HCT116 (cell line): ENCODE measurements at regions not wholly inside any gene's neighbourhood (a gene's known extent, or its start where the extent isn't known, plus 50 kb on each side); places are given as distances from the start of the nearest gene placed in this dataset.

Experiments used
- ATAC-seq: fragments of 200-7000 bp; cut with Tn5 transposase; 2 replicates; pipeline ENCODE4 v1.9.1; 2020; ENCODE audit warnings: mild to moderate bottlenecking, moderate library complexity
- BruUV-seq: library from RNA; stranded (reverse); fragments of 400-500 nt; replicated peaks from 2 replicates; lab custom pipeline; 2021; lab: Mats Ljungman, UMichigan
- CTCF ChIA-PET: fragments of 300-600 bp; sonication (Branson Sonifier 250); formaldehyde crosslinking; loops from one replicate; lab custom pipeline; 2021; ENCODE audit warnings: antibody characterized with exemption; lab: Charles Lee
- POLR2A ChIA-PET: fragments of 300-600, 350-600 bp; sonication (Branson Sonifier 250); formaldehyde crosslinking; loops from one replicate; lab custom pipeline; 2021; ENCODE audit warnings: antibody characterized with exemption; lab: Charles Lee
- RAD21 ChIA-PET, 2 experiments: fragments of 300-600 bp; sonication (Branson Sonifier 250); formaldehyde crosslinking; loops; one replicate each; lab custom pipeline; 2023; ENCODE audit warnings: low total read pairs in 2 of 2; ENCODE audit not compliant: uncharacterized antibody in 2 of 2, unreplicated experiment in 2 of 2, low non-redundant PET in 1 of 2; lab: Charles Lee
- DNase-seq: peaks from one replicate; pipeline ENCODE4 v3.0.0-alpha.2; 2010; ENCODE audit warnings: low read depth, low spot score
- H2AFZ ChIP-seq: fragments of 200-600 bp; shearing (Covaris generic), sonication (generic); 2 replicates; pipeline ENCODE4 v1.6.1; 2017; ENCODE audit warnings: low read depth, mixed run types, mixed read lengths, antibody characterized with exemption, low read length; ENCODE audit not compliant: poor library complexity, severe bottlenecking
- H3K27ac ChIP-seq: 2 replicates; pipeline ENCODE4 v1.5.1; 2012; ENCODE audit warnings: low read depth, low read length
- H3K27me3 ChIP-seq: fragments of 200-600 bp; sonication (generic); 2 replicates; pipeline ENCODE4 v1.6.1; 2016; ENCODE audit warnings: mixed run types, low read length, mixed read lengths; ENCODE audit not compliant: insufficient read depth
- H3K36me3 ChIP-seq, 2 experiments: fragments of 200-500 bp in 1 of 2; fragments of 200-600 bp in 1 of 2; sonication (Bioruptor generic) in 1 of 2; sonication (generic) in 1 of 2; 2 replicates each; pipeline versions ENCODE4 v1.5.1 to v1.6.1; 2014 to 2016; ENCODE audit warnings: low read length in 2 of 2, inconsistent platforms in 1 of 2, mixed read lengths in 1 of 2, mixed run types in 1 of 2; ENCODE audit not compliant: insufficient read depth in 2 of 2, control insufficient read depth in 1 of 2
- H3K4me1 ChIP-seq, 2 experiments: fragments of 200-600 bp in 1 of 2; sonication (generic) in 1 of 2; 2 replicates each; pipeline versions ENCODE4 v1.5.1 to v1.6.1; 2012 to 2017; ENCODE audit warnings: low read length in 2 of 2, inconsistent platforms in 1 of 2, mild to moderate bottlenecking in 1 of 2, mixed read lengths in 1 of 2, mixed run types in 1 of 2, moderate library complexity in 1 of 2; ENCODE audit not compliant: insufficient read depth in 2 of 2, control insufficient read depth in 1 of 2
- H3K4me2 ChIP-seq: fragments of 200-600 bp; sonication (generic); 2 replicates; pipeline ENCODE4 v1.6.1; 2017; ENCODE audit warnings: mixed run types, low read length, mixed read lengths
- H3K4me3 ChIP-seq, 2 experiments: fragments of 200-600 bp in 1 of 2; sonication (generic) in 1 of 2; replicated peaks in 1 of 2; 2 replicates each; pipeline ENCODE4 v1.5.1; 2011 to 2016; ENCODE audit warnings: low read length in 2 of 2, control low read depth in 1 of 2, low read depth in 1 of 2, mild to moderate bottlenecking in 1 of 2, mixed read lengths in 1 of 2, mixed run types in 1 of 2
- H3K79me2 ChIP-seq: fragments of 200-600 bp; sonication (generic); 2 replicates; pipeline ENCODE4 v1.6.1; 2017; ENCODE audit warnings: mild to moderate bottlenecking, mixed run types, low read length, moderate library complexity, mixed read lengths; ENCODE audit not compliant: insufficient read depth
- H3K9ac ChIP-seq: fragments of 200-600 bp; sonication (generic); 2 replicates; pipeline ENCODE4 v1.6.1; 2016; ENCODE audit warnings: low read length, mixed read lengths
- H3K9me2 ChIP-seq: fragments of 200-600 bp; sonication (generic), shearing (Covaris generic); 2 replicates; pipeline ENCODE4 v1.6.1; 2017; ENCODE audit warnings: mixed run types, mild to moderate bottlenecking, moderate library complexity; ENCODE audit not compliant: insufficient read depth
- H3K9me3 ChIP-seq, 2 experiments: fragments of 200-500 bp in 1 of 2; fragments of 200-600 bp in 1 of 2; sonication (Bioruptor generic) in 1 of 2; sonication (generic) in 1 of 2; 2 replicates each; pipeline ENCODE4 v1.6.1; 2014 to 2017; ENCODE audit warnings: low read length in 2 of 2, mixed read lengths in 2 of 2, inconsistent platforms in 1 of 2, low read depth in 1 of 2, mild to moderate bottlenecking in 1 of 2, mixed run types in 1 of 2, moderate library complexity in 1 of 2; ENCODE audit not compliant: control insufficient read depth in 1 of 2, insufficient read depth in 1 of 2
- H4K20me1 ChIP-seq: fragments of 200-600 bp; sonication (generic), shearing (Covaris generic); 2 replicates; pipeline ENCODE4 v1.6.1; 2017; ENCODE audit warnings: mixed run types, mild to moderate bottlenecking, moderate library complexity; ENCODE audit not compliant: insufficient read depth
- ATF3 ChIP-seq: IDR thresholded peaks from 2 replicates; pipeline ENCODE4 v1.6.1; 2012
- CBX3 ChIP-seq: IDR thresholded peaks from 2 replicates; pipeline ENCODE4 v1.6.1; 2012; ENCODE audit warnings: low read depth
- CTCF ChIP-seq, 3 experiments: fragments of 200-600 bp in 1 of 3; sonication (generic) in 1 of 3; IDR thresholded peaks in 2 of 3; conservative IDR thresholded peaks in 1 of 3; 2 replicates each; pipeline ENCODE4 v1.5.1; 2012 to 2017; ENCODE audit warnings: low read depth in 2 of 3, low read length in 2 of 3, antibody characterized with exemption in 1 of 3, borderline replicate concordance in 1 of 3, control low read depth in 1 of 3, mild to moderate bottlenecking in 1 of 3, mixed read lengths in 1 of 3, mixed run types in 1 of 3, moderate library complexity in 1 of 3; ENCODE audit not compliant: insufficient read depth in 1 of 3
- EGR1 ChIP-seq: IDR thresholded peaks from 2 replicates; pipeline ENCODE4 v1.6.1; 2012; ENCODE audit warnings: low read depth
- EZH2 ChIP-seq: fragments of 200-600 bp; sonication (generic); IDR thresholded peaks from 2 replicates; pipeline ENCODE4 v1.6.1; 2017; ENCODE audit warnings: antibody characterized with exemption, mixed run types
- EZH2phosphoT487 ChIP-seq: fragments of 200-600 bp; IDR thresholded peaks from 2 replicates; pipeline ENCODE4 v1.6.1; 2018; ENCODE audit warnings: antibody characterized with exemption, borderline replicate concordance
- FOSL1 ChIP-seq: IDR thresholded peaks from 2 replicates; pipeline ENCODE4 v1.6.1; 2012; ENCODE audit warnings: low read depth
- JUND ChIP-seq: IDR thresholded peaks from 2 replicates; pipeline ENCODE4 v1.6.1; 2012
- MAX ChIP-seq: IDR thresholded peaks from 2 replicates; pipeline ENCODE4 v1.6.1; 2012
- POLR2A ChIP-seq: IDR thresholded peaks from 2 replicates; pipeline ENCODE4 v1.7.0; 2011; ENCODE audit warnings: borderline replicate concordance; ENCODE audit not compliant: insufficient read depth, insufficient read length; ENCODE audit errors: extremely low read depth
- POLR2AphosphoS5 ChIP-seq: IDR thresholded peaks from 2 replicates; pipeline ENCODE4 v1.6.1; 2011; ENCODE audit warnings: mild to moderate bottlenecking, low read depth, low read length, moderate library complexity
- RAD21 ChIP-seq: IDR thresholded peaks from 2 replicates; pipeline ENCODE4 v1.6.1; 2012; ENCODE audit warnings: low read depth, mild to moderate bottlenecking
- REST ChIP-seq: IDR thresholded peaks from 2 replicates; pipeline ENCODE4 v1.6.1; 2012; ENCODE audit warnings: low read depth
- SIN3A ChIP-seq: IDR thresholded peaks from 2 replicates; pipeline ENCODE4 v1.6.1; 2012; ENCODE audit warnings: low read depth
- SRF ChIP-seq: IDR thresholded peaks from 2 replicates; pipeline ENCODE4 v1.6.1; 2012; ENCODE audit warnings: low read depth
- YY1 ChIP-seq: IDR thresholded peaks from 2 replicates; pipeline ENCODE4 v1.6.1; 2011; ENCODE audit warnings: low read length, low read depth, moderate library complexity, mild to moderate bottlenecking; ENCODE audit not compliant: insufficient replicate concordance; ENCODE audit errors: extremely low read depth
- ZBTB33 ChIP-seq: IDR thresholded peaks from 2 replicates; pipeline ENCODE4 v1.6.1; 2011; ENCODE audit warnings: mild to moderate bottlenecking, low read length, moderate library complexity; ENCODE audit not compliant: insufficient replicate concordance; ENCODE audit errors: extremely low read depth
- ZFX ChIP-seq: fragments of 450-650 bp; IDR thresholded peaks from 2 replicates; pipeline ENCODE4 v1.6.1; 2017
- ZNF274 ChIP-seq: fragments of 200-500 bp; sonication (Bioruptor generic); IDR thresholded peaks from 2 replicates; pipeline ENCODE4 v1.6.1; 2014; ENCODE audit warnings: mild to moderate bottlenecking, low read depth, low read length, inconsistent platforms
- intact Hi-C: fragments of 100-400 bp; cut with micrococcal nuclease; formaldehyde crosslinking; loops from 2 replicates; pipeline ENCODE4 v1.10.0; 2022

GRCh38 chr11:72520815-72521214 lies 86.5 kb upstream of the CLPB start:
- Histone ChIP-seq H3K36me3 (no peaks in the 10 kb centered on the region), H3K4me1 (no peaks in the 10 kb centered on the region), H3K9me2 (no peaks in the 10 kb centered on the region), H3K9ac (no peak overlapping the region), H3K4me3 (no peak overlapping the region), H2AFZ (no peak overlapping the region), H3K4me2 (no peak overlapping the region), H3K27me3 (no peaks in the 10 kb centered on the region), H3K9me3 (no peaks in the 10 kb centered on the region), H4K20me1 (no peaks in the 10 kb centered on the region), H3K79me2 (no peaks in the 10 kb centered on the region), H3K27ac (no peak overlapping the region)
- ChIA-PET RAD21 (no interaction called here), POLR2A (no interaction called here), CTCF (interaction anchor here (1.4 kb wide), 1 partner anchor 49 kb away, joined by 3 read pairs; no protein-coding TSS in a partner anchor)
- TF ChIP-seq ZBTB33 (no peak), ZFX (no peak), SRF (no peak), POLR2AphosphoS5 (no peak), SIN3A (no peak), EZH2phosphoT487 (no peak), FOSL1 (no peak), JUND (no peak), REST (no peak), ATF3 (no peak), POLR2A (no peak), CBX3 (no peak), ZNF274 (no peak), YY1 (no peak), MAX (no peak), RAD21 (no peak), EGR1 (no peak), CTCF (IDR thresholded peaks at IDR 0.05 in 2 of 3, conservative IDR thresholded peaks at IDR 0.05 in 1 of 3; ENCODE audit: borderline replicate concordance in 1 of 3, insufficient read depth in 1 of 3, low read depth in 2 of 3, low read length in 2 of 3) (no peak), EZH2 (no peak)
- intact Hi-C loops, result no loop called here
- no TSS peak for BruUV-seq
- DNase-seq, result no peak
- ATAC-seq, result no peak
